HG03045 (cell line): ENCODE measurements at regions not wholly inside any gene's neighbourhood (a gene's known extent, or its start where the extent isn't known, plus 50 kb on each side); places are given as distances from the start of the nearest gene placed in this dataset.

Experiments
- ATAC-seq: cut with Tn5 transposase; IDR thresholded peaks from one replicate; pipeline ENCODE4 v1.9.1; 2021; ENCODE audit warnings: mild to moderate bottlenecking, moderate library complexity; ENCODE audit not compliant: unreplicated experiment

DNA sequence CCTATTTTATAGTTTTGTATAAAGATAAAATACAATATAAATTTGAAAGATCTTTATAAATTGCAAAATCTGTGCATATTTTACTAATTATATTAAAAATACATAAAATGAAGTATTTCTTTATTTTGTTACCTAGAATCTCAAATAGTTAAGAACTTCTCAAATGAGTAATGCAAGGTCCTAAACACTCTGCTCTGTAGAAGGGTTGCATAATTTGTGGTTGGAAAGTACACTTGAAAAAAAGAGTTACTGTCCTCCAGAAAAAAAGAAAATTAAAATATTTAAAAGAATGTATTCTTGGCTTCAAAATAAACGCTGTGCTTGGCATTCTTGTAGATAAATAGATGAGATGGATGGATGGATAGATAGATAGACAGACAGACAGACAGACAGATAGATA is 428.8 kb upstream of the CDH6 start:
- no peak for ATAC-seq

DNA sequence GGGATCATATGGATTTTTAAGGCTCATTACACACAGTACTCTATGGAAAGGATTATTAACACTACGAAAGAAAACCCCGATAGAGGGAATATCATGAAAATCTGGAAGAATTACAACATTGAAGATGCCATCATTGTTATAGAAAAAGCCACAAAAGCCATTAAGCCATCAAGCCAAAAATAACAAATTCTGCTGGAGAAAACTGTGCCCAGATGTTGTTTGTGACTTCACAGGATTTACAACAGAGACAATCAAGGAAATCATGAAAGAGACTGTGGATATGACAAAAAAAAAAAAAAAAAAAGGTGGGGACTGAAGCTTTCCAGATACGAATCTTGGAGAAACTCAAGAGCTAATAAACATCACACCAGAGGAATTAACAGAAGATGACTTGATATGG is 433.8 kb upstream of the CDH6 start:
- ATAC-seq, result no peak

DNA sequence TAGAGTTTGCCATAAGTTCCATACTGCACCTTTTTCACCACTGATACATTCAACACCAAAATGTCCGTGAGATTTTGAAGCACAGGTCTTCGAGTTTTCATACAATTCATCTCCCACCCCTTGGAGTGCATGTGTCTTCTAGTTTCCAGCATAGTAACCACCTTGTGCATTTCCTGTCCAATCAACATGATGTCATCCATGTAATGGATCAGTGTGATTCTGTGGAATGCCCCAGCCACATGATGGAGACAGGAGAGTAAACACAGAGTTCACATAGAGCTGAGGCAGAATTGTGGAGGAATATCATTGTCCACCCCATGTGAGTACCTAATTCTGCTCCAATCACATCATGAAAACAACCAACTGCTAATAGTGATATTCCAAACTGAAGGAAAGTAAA is 441.5 kb upstream of the CDH6 start:
- ATAC-seq, result no peak

DNA sequence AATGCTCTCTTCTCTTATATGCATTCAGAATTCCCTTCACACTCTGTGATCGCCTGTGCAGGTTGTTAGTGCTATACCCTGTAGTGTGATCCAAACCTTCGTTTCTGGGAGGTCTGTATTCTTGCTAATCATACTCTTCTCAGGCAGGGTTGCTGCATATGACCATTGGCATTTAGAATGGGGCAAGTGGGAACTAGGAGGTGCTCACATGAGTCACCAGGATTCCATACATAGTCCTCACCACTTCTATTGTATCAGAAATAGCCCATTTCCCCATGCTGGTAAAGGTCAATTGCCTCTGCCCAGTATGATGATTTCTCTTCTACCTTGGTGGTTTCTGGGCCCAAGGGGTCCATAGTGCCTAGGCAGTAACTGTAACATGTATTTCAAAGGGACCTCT is 443.5 kb upstream of the CDH6 start:
- no peak for ATAC-seq

DNA sequence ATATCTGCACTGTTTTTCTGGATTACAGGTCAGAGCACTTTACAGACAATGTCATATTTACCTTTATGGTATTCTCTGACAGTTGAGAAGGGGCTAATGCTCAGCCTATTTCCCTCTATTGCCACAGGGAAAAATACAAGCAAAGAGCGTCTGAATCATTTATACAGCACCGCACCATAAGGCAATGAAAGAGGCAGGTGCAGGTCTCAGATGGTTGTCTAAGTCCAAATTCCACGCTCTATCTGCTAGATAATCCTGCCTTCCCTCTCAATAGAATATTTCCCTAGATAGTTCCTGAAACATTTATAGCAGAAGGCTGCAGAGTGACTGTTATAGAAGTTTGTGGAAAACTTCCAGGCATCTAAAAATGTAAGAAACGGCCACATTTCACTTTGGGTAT is 446.1 kb upstream of the CDH6 start:
- ATAC-seq, result no peak

DNA sequence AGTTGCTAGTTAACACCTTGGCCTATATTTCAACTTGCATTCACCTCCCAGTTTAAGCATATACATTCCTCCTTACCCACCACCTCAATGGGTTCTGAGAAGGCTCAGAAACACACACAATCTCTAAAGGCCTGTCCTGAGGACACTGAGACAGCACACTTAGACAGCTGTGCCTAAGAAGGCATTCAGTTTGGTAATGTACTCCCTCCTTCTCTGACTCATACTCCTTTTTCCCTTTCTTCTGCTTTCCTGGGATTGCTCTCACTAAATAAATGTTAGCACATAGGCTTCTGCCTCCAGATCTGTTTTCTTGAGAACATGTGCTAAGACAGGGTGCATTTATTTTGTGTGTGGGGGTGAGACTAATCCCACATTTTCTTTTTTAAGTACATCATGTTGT is 456.8 kb upstream of the CDH6 start:
- ATAC-seq, result no peak

DNA sequence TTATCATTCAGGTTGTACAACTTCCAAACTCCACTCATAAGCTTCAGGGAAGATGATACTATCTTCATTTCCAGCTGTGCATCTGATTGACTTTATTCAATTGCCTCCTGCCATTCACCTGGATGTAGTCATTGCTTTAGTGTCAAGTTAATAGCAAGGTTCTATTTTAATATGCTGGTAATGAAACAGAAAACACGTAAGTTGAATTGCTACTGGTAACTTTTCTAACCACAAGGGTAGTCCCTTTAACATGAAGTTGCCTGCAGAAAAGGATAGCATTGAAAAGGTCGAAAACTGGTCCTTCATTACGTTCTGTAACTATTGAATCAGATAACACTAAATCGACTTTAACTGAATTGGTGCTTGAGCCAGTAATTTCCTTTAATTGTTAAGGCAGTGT is 459.4 kb upstream of the CDH6 start:
- ATAC-seq, result no peak

DNA sequence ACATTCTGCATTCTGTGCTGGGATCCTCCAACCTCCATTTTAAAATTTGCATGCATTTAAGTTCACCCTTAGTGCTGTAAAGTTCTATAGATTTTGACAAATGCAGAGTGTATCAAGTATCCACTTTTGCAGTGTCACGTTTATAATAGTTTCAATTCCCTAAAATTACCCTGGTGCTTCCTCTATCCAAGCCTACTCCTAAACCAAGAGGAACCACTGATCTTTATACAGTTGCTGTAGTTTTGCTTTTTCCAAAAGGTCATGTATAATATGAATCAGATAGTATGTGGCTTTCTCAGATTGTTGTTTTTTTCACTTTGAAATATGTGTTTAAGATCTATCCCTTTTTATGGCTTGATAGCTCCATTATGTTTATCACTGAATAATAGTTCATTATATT is 468.4 kb upstream of the CDH6 start:
- ATAC-seq, result no peak

DNA sequence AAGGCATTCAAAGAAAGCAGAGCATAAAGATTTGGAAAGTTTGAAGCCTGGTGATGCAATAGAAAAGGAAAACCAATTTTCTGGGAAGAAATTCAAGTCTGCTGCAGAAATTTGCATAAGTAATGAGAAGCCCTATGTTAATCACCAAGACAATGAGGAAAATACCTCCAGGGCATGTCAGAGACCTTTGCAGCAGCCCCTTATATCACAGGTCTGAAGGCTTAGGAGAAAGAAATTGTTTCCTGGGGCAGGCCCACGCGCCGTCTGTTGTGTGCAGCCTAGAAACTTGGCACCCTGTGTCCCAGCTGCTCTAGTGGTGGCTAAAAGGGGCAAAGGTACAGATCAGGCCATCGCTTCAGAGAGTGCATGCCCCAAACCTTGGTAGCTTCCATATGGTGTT is 495.3 kb upstream of the CDH6 start:
- ATAC-seq, result no peak

DNA sequence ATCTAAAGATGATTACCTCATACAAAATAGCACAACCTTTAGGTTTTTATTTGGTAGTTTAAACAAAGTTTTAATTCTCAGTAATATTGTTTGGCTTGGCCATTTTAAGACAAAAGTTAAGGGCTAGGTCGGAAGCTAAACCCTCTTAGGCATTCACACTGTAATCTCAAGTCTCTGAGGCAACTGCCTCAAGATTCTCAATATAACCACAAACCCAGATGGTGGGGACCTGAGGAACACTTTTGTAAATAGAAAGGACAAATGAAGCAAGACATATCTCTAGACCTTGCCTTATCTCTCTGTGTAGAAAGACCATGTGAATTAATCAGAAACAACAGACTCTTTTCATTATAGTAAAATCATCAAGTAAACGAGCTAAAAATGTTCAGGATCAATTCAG is 500.2 kb upstream of the CDH6 start:
- no peak for ATAC-seq

DNA sequence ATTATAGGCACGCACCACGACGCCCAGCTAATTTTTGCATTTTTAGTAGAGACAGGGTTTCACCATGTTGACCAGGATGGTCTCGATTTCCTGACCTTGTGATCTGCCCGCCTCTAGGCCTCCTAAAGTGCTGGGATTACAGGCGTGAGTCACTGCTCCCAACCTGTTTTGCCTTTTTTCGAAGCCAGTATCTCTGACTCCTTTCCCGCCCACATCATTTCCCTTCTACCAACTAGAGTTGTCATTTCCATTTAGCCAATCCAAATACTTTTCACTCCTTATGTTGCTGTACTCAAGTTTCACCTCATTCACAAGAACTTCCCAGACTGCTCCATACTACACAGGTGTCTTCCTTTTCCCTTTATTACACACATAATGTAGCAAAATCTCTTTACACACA is 502.6 kb upstream of the CDH6 start:
- no peak for ATAC-seq

DNA sequence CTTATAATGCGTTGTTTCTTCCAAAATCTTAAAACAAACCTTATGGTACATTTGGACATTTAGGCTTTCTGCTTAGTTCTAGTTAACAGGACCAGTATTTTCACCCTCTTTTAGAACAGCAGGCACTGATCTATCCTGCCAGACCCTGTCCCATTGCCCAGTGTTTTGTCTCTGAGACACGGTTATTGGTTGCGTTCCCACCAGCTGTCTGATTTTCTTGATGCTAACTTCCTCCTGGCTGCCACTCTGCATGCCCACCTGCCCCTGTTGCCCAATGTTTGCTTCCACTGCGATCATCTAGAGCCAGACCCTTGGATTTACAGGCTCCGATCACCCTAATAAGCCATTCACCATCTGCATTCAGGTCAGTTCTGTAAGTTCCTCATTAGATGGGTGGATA is 506.0 kb upstream of the CDH6 start:
- no peak for ATAC-seq

DNA sequence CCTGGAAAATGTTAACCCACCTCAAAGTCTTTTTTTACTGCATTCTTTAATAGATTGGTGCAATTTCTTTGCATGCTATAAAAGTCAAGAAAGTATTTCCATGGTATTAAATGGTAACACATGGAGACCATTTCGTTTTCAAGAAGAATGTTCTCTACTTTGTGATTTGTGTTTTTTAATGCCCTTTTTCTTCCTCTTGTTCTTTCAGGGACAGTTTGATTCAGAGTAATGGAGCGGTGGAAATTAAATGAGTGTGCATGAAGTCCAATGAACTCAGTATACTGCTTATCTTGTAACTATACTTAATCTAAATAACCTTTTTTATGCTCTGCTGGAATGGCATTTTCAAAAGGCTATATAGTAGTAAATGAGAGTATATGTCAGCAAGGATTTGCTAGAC is 507.0 kb upstream of the CDH6 start:
- ATAC-seq, result no peak

DNA sequence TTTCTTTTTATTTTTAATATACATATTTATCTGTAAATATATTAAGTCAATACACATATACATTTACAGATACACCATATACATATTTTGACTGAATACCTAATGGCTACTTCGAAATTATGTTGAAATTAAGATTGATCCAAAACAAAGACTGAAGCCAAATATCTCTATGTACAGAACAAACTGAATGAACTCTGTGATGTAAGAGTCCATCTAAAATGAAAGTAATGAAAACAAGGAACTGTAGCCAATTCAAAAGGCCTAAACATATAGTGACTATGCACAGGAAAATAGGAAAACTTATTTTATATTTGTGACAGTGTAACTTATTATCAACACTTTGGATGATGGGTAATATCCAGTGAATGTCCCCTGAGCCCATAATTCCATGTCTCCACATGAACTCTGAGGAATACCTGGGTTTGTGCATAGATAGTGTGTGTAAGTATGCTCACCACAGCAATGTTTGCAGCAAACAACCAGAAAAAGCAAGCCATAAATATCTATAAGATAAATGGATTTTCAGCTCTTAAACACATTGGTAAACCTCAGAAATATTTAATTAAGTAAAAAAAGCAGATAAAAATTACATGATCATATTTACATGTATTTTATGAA is 517.2 kb upstream of the CDH6 start:
- no peak for ATAC-seq

DNA sequence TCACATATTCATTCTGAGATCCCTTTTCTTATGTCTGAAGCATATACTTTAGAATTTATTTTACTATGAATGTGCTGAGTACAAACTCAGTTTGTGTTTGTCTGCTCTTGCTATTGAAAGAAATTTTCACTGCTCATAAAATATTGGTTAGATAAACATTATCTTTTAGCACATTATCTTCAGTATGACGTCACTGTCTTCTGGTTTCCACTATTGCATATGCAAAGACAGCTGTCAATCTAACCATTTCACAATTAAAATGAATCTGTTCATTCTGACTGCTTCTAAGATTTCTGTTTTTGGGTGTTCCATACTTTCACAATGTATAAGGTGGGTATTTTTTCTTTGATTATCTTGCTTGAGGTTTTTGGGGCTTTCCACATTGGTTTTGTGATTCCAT is 526.2 kb upstream of the CDH6 start:
- no peak for ATAC-seq

DNA sequence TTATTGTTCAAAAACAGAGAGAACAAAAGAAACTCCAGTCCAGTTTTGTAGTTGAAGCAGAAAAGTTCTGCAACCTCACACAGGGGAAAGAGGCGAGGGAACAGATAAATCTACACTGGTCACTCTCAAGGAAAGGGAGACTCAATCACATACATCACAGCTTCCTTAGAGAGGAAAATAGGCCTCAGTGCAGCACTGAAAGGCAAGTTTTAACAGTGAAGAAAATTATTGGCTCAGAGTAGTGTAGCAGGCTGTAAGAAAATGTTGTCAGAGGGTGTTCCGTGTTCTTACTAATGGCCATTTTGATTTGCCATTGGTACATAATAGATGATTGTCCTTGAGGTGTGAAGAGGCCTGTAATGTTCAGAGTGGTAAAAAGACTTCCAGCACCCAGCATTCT is 530.0 kb upstream of the CDH6 start:
- no peak for ATAC-seq

DNA sequence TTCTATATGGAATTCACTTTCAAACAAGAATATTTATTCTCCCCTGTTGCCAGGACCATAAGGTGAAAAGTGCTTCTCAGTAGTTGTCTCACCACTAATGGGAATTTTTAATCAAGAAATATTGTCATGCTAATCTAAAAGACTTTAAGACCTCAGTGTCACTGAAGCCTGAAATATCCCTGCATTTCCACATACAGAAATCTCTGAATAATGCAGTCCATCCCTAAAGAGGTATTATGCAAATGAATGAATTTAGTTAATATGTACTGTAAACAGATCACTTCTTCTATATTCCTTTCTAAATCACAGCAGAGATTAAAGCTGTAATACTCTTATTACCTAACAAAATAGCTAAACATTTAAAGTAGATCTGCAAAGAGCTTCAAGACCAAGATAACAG is 531.1 kb upstream of the CDH6 start:
- no peak for ATAC-seq

DNA sequence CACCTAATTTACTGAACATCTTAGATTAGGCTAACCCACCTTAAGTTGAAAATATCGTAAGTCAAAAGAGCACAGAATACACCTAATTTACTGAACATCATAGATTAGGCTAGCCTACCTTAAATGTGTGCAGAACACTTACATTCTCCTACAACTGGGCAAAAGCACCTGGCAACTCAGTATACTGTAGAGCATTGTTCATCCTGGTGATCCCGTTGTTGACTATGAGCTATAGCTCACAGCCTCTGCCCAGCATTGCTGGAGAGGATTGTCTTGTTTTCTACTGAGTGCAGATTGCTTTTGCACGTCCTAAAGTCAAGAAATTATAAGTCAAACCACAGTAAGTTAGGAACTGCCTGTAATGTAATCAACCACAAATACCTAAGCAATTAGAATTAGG is 531.8 kb upstream of the CDH6 start:
- ATAC-seq, result no peak

DNA sequence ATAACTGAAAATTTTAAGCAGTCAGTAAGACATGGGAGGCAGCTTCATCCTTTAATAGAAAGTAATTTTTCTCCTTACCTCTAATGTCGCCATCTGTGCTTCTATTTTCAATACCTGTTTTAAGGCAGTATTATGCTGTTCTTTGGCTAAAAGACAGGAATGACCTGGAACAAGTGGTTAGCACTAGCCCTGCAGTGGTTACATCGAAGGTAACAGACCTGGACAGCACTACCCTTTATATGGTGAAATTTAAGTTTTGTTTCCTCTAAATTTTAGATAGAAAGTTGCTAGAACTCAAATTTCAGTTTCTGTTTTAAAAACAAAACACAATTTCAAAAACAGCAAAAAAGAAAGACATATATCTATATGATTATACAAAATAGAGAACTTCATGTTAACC is 534.1 kb upstream of the CDH6 start:
- no peak for ATAC-seq

DNA sequence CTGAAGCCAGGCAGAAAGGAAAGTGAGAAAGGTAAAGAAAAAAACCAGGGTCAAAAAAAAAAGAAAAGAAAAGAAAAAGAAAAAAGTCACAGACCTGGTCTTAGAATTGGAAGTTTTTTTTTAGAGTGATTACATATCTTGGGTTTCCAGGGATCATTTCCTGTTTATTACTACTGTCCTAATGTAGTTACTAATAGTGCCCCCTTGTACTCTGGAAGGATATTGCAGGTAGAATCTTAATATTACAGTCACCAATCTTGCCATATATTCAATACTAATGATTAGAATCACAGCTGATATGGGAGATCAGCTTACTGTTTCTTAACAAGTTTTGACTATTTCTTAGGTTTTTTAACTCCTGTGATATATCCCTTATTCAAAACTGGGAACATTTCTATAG is 543.2 kb upstream of the CDH6 start:
- no peak for ATAC-seq

DNA sequence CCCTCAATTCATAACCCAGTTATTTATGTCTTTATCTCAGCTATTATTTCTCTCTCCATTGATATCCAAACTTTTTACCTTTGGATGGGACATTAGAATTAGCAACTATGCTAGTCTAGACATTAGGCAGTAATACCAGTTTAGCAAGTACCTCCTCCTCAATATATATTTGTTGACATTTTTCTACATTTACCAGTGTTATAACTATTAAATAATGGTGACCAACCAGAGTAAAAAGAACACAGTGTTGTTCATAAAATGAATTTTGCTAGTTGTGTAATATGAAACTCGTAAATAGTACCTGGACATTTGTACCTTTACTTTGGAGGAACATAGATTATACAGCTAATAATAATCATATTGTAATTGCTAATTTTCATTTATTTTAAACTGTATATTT is 554.6 kb upstream of the CDH6 start:
- ATAC-seq, result no peak

DNA sequence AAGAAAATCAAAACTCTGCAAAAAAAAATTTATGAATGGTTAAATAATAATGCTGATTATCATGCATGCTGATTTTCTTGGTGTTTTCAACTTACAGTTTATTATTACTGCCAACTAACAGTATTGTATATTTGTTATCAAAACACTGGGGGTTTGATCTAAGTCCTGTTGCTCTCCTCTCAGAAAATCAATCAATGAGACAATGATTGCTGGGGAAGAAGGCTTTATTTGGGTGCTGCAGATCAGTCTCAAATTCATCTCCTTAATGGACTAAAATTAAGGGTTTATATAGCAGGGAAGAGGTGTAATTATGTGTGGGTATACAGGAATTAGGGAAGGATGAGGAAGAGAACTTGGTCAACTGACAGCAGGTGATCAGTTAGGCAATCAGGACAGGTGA is 565.5 kb upstream of the CDH6 start:
- no peak for ATAC-seq

DNA sequence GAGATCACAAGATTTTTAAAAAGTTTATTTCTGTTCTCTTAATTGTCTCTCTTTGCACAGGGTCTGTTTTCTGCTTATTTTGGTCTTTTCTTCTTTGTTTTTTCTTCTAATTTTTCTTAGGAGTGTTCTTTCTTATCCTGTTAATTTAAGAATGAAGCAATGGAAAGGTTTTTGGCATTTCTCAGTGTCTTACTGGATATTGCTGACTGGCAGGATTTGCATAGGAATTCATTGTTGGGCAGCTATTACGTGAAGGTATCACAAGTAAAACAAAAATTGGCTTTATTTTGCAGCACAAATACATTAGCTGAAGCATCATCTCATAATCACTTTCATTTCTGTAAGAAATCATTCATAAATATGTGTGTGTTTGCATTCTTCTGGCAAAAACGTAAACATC is 566.9 kb upstream of the CDH6 start:
- ATAC-seq, result no peak
